AG09309 (cell line): ENCODE measurements at regions not wholly inside any gene's neighbourhood (a gene's known extent, or its start where the extent isn't known, plus 50 kb on each side); places are given as distances from the start of the nearest gene placed in this dataset.

Experiments
- DNase-seq: peaks from one replicate; pipeline ENCODE4 v3.0.0-alpha.2; 2010; ENCODE audit warnings: low read depth
- H3K4me3 ChIP-seq: 2 replicates; pipeline ENCODE4 v1.5.1; 2011; ENCODE audit warnings: mild to moderate bottlenecking, low read depth, low read length, moderate library complexity; ENCODE audit not compliant: control insufficient read depth
- CTCF ChIP-seq: IDR thresholded peaks from 2 replicates; pipeline ENCODE4 v1.5.1; 2011; ENCODE audit warnings: mild to moderate bottlenecking, low read depth, low read length, inconsistent platforms; ENCODE audit not compliant: insufficient read depth, control insufficient read depth; ENCODE audit errors: missing control alignments

DNA sequence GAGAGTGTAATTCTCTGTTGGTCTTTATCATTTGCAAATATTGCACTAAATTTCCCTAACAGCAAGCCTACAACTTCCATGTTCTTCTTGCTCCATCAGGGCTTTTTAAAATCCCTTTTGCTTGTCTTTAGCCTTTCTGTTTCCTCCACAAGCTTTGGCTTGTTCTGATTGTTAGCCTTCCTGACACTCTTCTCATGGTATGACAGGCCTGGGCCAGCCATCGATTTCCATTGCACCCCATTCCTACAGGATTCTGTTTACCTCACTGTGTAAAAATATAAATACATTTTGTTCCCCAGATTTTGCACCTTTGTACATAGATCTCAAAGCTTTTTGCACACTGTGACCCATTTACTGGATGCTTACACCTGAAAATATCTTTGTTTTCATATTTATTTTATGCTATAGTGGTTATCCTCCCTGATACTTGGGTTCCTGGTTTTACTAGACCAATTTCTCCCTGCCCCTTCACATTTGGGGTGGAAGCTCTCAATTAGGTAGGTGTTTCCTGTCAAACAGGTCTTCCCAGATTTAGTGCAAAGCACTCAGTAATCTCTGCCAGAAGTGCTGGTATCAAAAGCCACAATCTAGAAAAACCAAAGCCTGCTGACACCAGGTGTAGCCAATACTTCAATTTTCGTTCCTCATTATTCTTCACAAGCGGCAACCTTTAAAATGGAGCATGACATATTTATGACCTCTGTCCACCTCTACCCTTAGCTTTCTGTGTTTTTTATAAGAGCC lies 57.9 kb upstream of the PPP2R3A start:
- no peak overlapping the region for H3K4me3 ChIP-seq
- no peak for DNase-seq
- TF ChIP-seq CTCF = no peak

GRCh38 chr3:135908225-135908624 lies 57.3 kb upstream of the PPP2R3A start:
- DNase-seq = no peak
- no peak overlapping the region for H3K4me3 ChIP-seq
- no peak for TF ChIP-seq CTCF

DNA sequence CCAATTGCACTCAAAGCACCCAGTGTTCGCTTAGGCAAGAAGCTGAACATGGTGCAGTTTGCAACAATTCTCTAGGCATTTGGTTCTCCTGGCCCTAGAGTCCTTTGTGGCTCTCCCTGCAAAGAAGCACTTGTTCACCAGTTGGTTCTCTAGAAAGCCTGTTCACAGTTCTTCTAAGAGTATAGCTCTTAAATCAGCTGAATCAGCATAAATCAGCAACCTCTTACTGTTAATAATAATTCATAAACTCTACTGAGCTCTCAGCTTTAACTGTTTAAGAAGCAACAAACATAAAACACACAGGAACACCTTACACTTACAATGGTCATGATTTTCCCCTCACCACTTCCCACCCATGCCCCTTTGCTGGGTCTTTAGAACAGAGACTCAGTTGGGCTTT lies 56.8 kb upstream of the PPP2R3A start:
- H3K4me3 ChIP-seq = no peak overlapping the region
- DNase-seq = no peak
- TF ChIP-seq CTCF = no peak

DNA sequence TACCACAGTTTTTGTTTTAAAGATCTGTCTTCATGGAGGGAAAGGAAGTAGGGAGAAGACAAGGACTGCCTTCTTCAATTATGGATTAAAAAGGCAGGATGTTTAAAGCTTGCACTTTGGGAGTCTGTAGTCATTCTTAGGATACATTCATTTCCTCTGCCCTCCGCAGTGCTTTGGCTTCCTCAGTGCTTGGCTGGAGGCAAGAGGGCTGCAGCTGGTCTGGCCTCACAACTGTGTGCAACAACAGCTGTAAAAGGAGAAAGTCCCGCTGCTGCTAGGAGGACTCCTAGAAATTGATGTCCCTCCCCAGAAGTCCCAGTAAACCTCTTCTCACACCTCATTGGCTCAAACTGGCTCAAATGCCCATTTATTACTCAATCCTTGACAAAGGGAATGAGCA lies 54.4 kb upstream of the PPP2R3A start:
- no peak for TF ChIP-seq CTCF
- no peak for DNase-seq
- no peak overlapping the region for H3K4me3 ChIP-seq

- H3K4me3 ChIP-seq = no peak overlapping the region
- DNase-seq = no peak
- TF ChIP-seq CTCF = no peak
Observed at GRCh38 chr3:135915206-135915605, 50.3 kb upstream of the PPP2R3A start.
